GM23248 (cell line): ENCODE measurements at regions not wholly inside any gene's neighbourhood (a gene's known extent, or its start where the extent isn't known, plus 50 kb on each side); places are given as distances from the start of the nearest gene placed in this dataset.

Experiments used
- DNase-seq: peaks from one replicate; pipeline ENCODE4 v3.0.0-alpha.2; 2015
- H2AFZ ChIP-seq: fragments of 200-600 bp; sonication (generic); 2 replicates; pipeline ENCODE4 v1.6.1; 2016; ENCODE audit warnings: antibody characterized with exemption
- H3F3A ChIP-seq: fragments of 200-600 bp; sonication (generic); 2 replicates; pipeline ENCODE4 v1.6.1; 2016; ENCODE audit warnings: mild to moderate bottlenecking, antibody characterized with exemption, mixed run types; ENCODE audit not compliant: insufficient read depth
- H3K27ac ChIP-seq: fragments of 200-600 bp; sonication (generic); 2 replicates; pipeline ENCODE4 v1.5.1; 2016; ENCODE audit warnings: mild to moderate bottlenecking
- H3K27me3 ChIP-seq: fragments of 200-600 bp; sonication (generic); replicated peaks from 2 replicates; pipeline ENCODE4 v1.6.1; 2016; ENCODE audit warnings: mild to moderate bottlenecking; ENCODE audit not compliant: insufficient read depth
- H3K36me3 ChIP-seq: fragments of 200-600 bp; sonication (generic); 2 replicates; pipeline ENCODE4 v1.6.1; 2016; ENCODE audit warnings: low read depth, mild to moderate bottlenecking
- H3K4me1 ChIP-seq: fragments of 200-600 bp; sonication (generic); 2 replicates; pipeline ENCODE4 v1.6.1; 2016; ENCODE audit warnings: mild to moderate bottlenecking; ENCODE audit not compliant: insufficient read depth
- H3K4me2 ChIP-seq: fragments of 200-600 bp; sonication (generic); one replicate; pipeline ENCODE4 v1.6.1; 2016; ENCODE audit warnings: mild to moderate bottlenecking; ENCODE audit not compliant: unreplicated experiment
- H3K4me3 ChIP-seq: fragments of 200-600 bp; sonication (generic); 2 replicates; pipeline ENCODE4 v1.5.1; 2016; ENCODE audit warnings: mild to moderate bottlenecking
- H3K79me2 ChIP-seq: fragments of 200-600 bp; sonication (generic); 2 replicates; pipeline ENCODE4 v1.6.1; 2016; ENCODE audit warnings: mild to moderate bottlenecking; ENCODE audit not compliant: insufficient read depth
- H3K9ac ChIP-seq: fragments of 200-600 bp; sonication (generic); 2 replicates; pipeline ENCODE4 v1.6.1; 2016; ENCODE audit warnings: mild to moderate bottlenecking
- H3K9me2 ChIP-seq: fragments of 200-600 bp; sonication (generic); 2 replicates; pipeline ENCODE4 v1.6.1; 2016; ENCODE audit warnings: mixed run types, mild to moderate bottlenecking, moderate library complexity; ENCODE audit not compliant: insufficient read depth
- H3K9me3 ChIP-seq: fragments of 200-600 bp; sonication (generic); one replicate; pipeline ENCODE4 v1.6.1; 2017; ENCODE audit warnings: low read depth
- H4K20me1 ChIP-seq: fragments of 200-600 bp; sonication (generic); 2 replicates; pipeline ENCODE4 v1.6.0; 2016; ENCODE audit not compliant: insufficient read depth
- EZH2 ChIP-seq: fragments of 200-600 bp; sonication (generic); IDR thresholded peaks from 2 replicates; pipeline ENCODE4 v1.6.1; 2018; ENCODE audit warnings: antibody characterized with exemption, mild to moderate bottlenecking; ENCODE audit not compliant: insufficient read depth, poor library complexity, severe bottlenecking
- EZH2phosphoT487 ChIP-seq: fragments of 200-600 bp; sonication (generic); IDR thresholded peaks from 2 replicates; pipeline ENCODE4 v1.6.1; 2018; ENCODE audit warnings: antibody characterized with exemption, moderate library complexity, mild to moderate bottlenecking, low read depth; ENCODE audit not compliant: insufficient read depth
- WGBS, 2 experiments: methylation state at CpG; one replicate each; pipeline ENCODE4 v1.1.6; 2015 to 2017; ENCODE audit warnings: low lambda C conversion rate in 2 of 2, low coverage in 1 of 2; ENCODE audit errors: missing lambda C conversion rate in 2 of 2; 5-methylcytosine and 5-hydroxymethylcytosine counted together
- in situ Hi-C: fragments of 300-500 bp; cut with MboI; formaldehyde crosslinking; loops from 2 replicates; pipeline ENCODE4 v1.15.0; 2020

DNA sequence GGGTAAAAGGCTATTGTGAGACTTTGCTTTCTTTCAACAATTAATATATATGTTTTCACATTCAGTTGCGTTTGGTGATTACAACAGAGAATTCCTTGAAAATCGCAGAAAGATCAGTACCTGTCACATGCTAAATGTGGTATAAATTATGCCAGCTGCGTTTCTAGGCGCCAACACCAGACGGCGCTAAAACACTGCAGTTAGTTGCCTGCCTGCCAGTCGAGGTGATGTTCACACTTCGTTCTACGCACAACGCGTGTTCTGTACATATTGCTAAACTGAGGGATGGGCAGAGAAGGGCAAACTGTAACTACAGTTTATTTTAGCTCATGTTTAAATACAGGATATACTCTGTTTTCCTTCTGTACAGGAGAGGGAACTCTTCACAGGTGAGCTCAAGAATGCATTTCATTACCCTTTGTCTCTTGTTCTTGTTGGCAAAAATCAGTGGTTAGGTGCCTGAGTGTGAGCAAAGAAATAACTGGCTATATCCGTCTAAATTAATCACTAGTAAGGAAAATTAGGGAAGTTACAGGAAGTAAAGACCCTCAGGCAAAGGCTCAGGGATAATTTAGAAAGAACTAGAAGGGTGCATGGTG lies 100.1 kb upstream of the RGS17 start:
- peak; percentile 53 for DNase-seq
- no peaks in the 10 kb centered on the region for H3K79me2 ChIP-seq
- TF ChIP-seq EZH2phosphoT487 (no peak), EZH2 (no peak)
- in situ Hi-C loops: no loop called here
- no peaks in the 10 kb centered on the region for H3F3A ChIP-seq
- 6 to 8% methylated on average over 12 of the region's 12 CpGs for WGBS, 2 experiments
- no peaks in the 10 kb centered on the region for H3K36me3 ChIP-seq
- H3K27me3 ChIP-seq: no peaks in the 10 kb centered on the region
- H4K20me1 ChIP-seq: no peaks in the 10 kb centered on the region
- no peaks in the 10 kb centered on the region for H3K9me2 ChIP-seq
- no peak overlapping the region for H3K27ac ChIP-seq
- no peaks in the 10 kb centered on the region for H3K4me1 ChIP-seq
- H3K9me3 ChIP-seq: no peaks in the 10 kb centered on the region
- H3K4me3 ChIP-seq: no peak overlapping the region
- no peak overlapping the region for H3K9ac ChIP-seq
- H3K4me2 ChIP-seq: no peak overlapping the region
- no peak overlapping the region for H2AFZ ChIP-seq

DNA sequence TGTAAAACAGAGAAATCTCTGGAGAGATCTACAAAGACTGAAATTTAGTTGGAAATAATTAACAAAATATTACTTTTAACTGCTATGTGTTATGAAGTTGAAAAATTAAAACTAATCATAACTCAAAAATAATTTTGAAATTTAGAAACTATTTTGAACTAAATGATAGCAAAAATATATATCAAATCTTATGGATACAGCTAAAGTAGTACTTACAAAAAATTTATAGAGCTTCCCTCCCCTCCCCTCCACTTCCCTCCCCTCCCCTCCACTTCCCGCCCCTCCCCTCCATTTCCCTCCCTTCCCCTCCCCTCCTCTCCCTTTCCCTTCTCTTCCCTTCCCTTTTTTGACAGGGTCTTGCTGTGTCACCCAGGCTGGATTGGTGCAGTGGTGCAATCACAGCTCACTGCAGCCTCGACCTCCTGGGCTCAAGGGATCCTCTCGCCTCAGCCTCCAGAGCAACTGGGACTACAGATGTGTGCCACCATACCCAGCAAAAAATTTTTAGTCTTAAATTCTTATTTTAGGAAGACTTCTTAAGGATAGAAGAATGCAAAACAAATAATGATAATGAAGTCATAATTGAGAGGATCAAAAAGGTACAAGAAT lies 87.2 kb upstream of the RGS17 start:
- H3K9me2 ChIP-seq: no peaks in the 10 kb centered on the region
- no peak overlapping the region for H3K4me3 ChIP-seq
- in situ Hi-C loops: no loop called here
- no peak overlapping the region for H2AFZ ChIP-seq
- H3K36me3 ChIP-seq: no peaks in the 10 kb centered on the region
- H3F3A ChIP-seq: no peaks in the 10 kb centered on the region
- H3K27me3 ChIP-seq: no peaks in the 10 kb centered on the region
- no peaks in the 10 kb centered on the region for H3K79me2 ChIP-seq
- H4K20me1 ChIP-seq: no peaks in the 10 kb centered on the region
- H3K9ac ChIP-seq: no peak overlapping the region
- no peak for TF ChIP-seq EZH2
- no peak for TF ChIP-seq EZH2phosphoT487
- H3K9me3 ChIP-seq: no peaks in the 10 kb centered on the region
- WGBS, 2 experiments: 62 to 79% methylated on average over 2 to 3 of the region's 3 CpGs
- DNase-seq: no peak
- H3K4me1 ChIP-seq: no peaks in the 10 kb centered on the region
- no peak overlapping the region for H3K4me2 ChIP-seq
- no peak overlapping the region for H3K27ac ChIP-seq

DNA sequence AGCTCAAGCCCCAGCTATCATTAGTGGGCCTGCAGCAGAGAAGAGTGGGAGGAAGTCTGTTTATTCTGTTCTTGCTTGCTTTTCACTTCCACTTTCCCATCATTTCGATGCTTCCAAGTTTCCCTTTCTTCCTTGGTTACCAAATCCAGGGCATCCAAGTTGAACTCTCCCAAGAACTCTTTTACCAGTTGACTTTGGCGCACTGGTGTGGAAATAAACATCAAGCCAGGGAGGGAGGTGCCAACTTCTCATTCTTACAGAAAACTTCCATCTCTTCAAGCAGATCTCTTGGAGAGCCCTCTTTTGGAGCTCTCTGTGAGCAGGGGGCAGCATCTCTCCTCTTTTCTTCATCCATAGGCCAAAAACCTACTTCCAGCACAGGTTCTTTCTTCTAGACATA lies 85.7 kb upstream of the RGS17 start:
- H3K9ac ChIP-seq: no peak overlapping the region
- no peak overlapping the region for H3K27ac ChIP-seq
- no peak for DNase-seq
- TF ChIP-seq EZH2: no peak
- no peak for TF ChIP-seq EZH2phosphoT487
- no peaks in the 10 kb centered on the region for H4K20me1 ChIP-seq
- no peak overlapping the region for H3K4me2 ChIP-seq
- no peaks in the 10 kb centered on the region for H3K36me3 ChIP-seq
- no peaks in the 10 kb centered on the region for H3K9me2 ChIP-seq
- H3K4me1 ChIP-seq: no peaks in the 10 kb centered on the region
- H3K9me3 ChIP-seq: no peaks in the 10 kb centered on the region
- in situ Hi-C loops: no loop called here
- H3K79me2 ChIP-seq: no peaks in the 10 kb centered on the region
- H3F3A ChIP-seq: no peaks in the 10 kb centered on the region
- H2AFZ ChIP-seq: no peak overlapping the region
- H3K4me3 ChIP-seq: no peak overlapping the region
- no peaks in the 10 kb centered on the region for H3K27me3 ChIP-seq
- WGBS, 2 experiments: 75 to 81% methylated on average over 2 of the region's 2 CpGs

DNA sequence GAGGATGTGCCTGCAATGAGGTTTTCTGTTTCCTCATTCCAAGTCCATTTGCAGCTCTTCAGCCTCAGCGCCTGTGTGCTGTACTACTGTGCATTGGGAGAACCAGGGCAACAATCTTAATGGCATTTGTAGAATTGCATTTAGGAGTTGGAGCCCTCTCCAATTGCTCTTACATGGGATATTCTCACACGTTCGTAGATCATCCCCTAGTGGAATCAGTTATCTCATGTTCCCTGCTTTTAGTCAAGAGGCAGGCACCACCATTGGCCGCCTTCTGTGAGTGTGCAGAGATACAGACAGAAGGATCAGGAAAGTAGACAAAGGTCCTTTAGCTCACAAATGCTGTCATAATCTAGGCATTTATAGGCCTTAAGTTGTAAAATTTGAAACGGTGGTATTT lies 84.2 kb upstream of the RGS17 start:
- H4K20me1 ChIP-seq: no peaks in the 10 kb centered on the region
- H3K79me2 ChIP-seq: no peaks in the 10 kb centered on the region
- no peak overlapping the region for H2AFZ ChIP-seq
- no peak for TF ChIP-seq EZH2
- no peak for TF ChIP-seq EZH2phosphoT487
- H3K9ac ChIP-seq: no peak overlapping the region
- H3K36me3 ChIP-seq: no peaks in the 10 kb centered on the region
- in situ Hi-C loops: no loop called here
- no peak overlapping the region for H3K27ac ChIP-seq
- peaks cover 3% of the 10 kb centered on the region; the same call in 1 of the 2 replicates for H3K4me1 ChIP-seq
- no peaks in the 10 kb centered on the region for H3K9me2 ChIP-seq
- no peaks in the 10 kb centered on the region for H3K27me3 ChIP-seq
- no peak overlapping the region for H3K4me3 ChIP-seq
- no peaks in the 10 kb centered on the region for H3K9me3 ChIP-seq
- H3F3A ChIP-seq: no peaks in the 10 kb centered on the region
- 70 to 79% methylated on average over 5 of the region's 5 CpGs for WGBS, 2 experiments
- DNase-seq: no peak
- no peak overlapping the region for H3K4me2 ChIP-seq
